HEK293 (cell line): ENCODE measurements at regions not wholly inside any gene's neighbourhood (a gene's known extent, or its start where the extent isn't known, plus 50 kb on each side); places are given as distances from the start of the nearest gene placed in this dataset.

ENCODE experiments used
- CTCF ChIA-PET: fragments of 350-600 bp; formaldehyde crosslinking; extraction: SDS; loops from one replicate; lab custom pipeline; 2021; ENCODE audit warnings: antibody characterized with exemption; lab: Yijun Ruan, JAX
- POLR2A ChIA-PET: fragments of 300-600 bp; formaldehyde crosslinking; extraction: SDS; loops from one replicate; lab custom pipeline; 2020; ENCODE audit warnings: antibody characterized with exemption, inconsistent platforms; lab: Yijun Ruan, JAX
- H3K27ac ChIP-seq: fragments of 200-500 bp; sonication (Bioruptor generic); 2 replicates; pipeline ENCODE4 v1.5.1; 2014; ENCODE audit warnings: low read depth, low read length, control low read depth, inconsistent platforms; ENCODE audit errors: extremely low read depth
- H3K36me3 ChIP-seq, 2 experiments: fragments of 200-500 bp in 1 of 2; sonication (Bioruptor generic) in 1 of 2; 1 replicate in 1 of 2; 2 replicates in 1 of 2; pipeline ENCODE4 v1.5.1; 2014 to 2017; ENCODE audit warnings: inconsistent platforms in 2 of 2, low read length in 2 of 2; ENCODE audit not compliant: control insufficient read depth in 2 of 2, insufficient read depth in 1 of 2
- H3K4me1 ChIP-seq: fragments of 200-500 bp; sonication (Bioruptor generic); 2 replicates; pipeline ENCODE4 v1.5.1; 2014; ENCODE audit warnings: mild to moderate bottlenecking, low read length, inconsistent platforms; ENCODE audit not compliant: control insufficient read depth, insufficient read depth
- H3K4me3 ChIP-seq: 2 replicates; pipeline ENCODE4 v1.5.1; 2011; ENCODE audit warnings: low read depth, mild to moderate bottlenecking, control low read depth, low read length, moderate library complexity
- H3K9me3 ChIP-seq: fragments of 200-500 bp; sonication (Bioruptor generic); 2 replicates; pipeline ENCODE4 v1.5.1; 2014; ENCODE audit warnings: low read depth, low read length, inconsistent platforms; ENCODE audit not compliant: control insufficient read depth, insufficient read depth
- SP2 ChIP-seq: fragments of 450-650 bp; formaldehyde crosslinking; IDR thresholded peaks from 2 replicates; pipeline ENCODE4 v1.5.1; 2016; ENCODE audit warnings: missing biosample characterization, missing genetic modification characterization
- SP3 ChIP-seq: fragments of 450-650 bp; formaldehyde crosslinking; IDR thresholded peaks from 2 replicates; pipeline ENCODE4 v1.5.1; 2016; ENCODE audit warnings: missing biosample characterization, missing genetic modification characterization
- TRIM28 ChIP-seq: IDR thresholded peaks from 2 replicates; pipeline ENCODE4 v1.6.1; 2011; ENCODE audit warnings: low read length, control low read depth, borderline replicate concordance
- ZEB2 ChIP-seq: fragments of 450-650 bp; formaldehyde crosslinking; IDR thresholded peaks from 2 replicates; pipeline ENCODE4 v1.5.1; 2016; ENCODE audit warnings: missing biosample characterization, missing genetic modification characterization
- ZFP69B ChIP-seq: fragments of 450-650 bp; formaldehyde crosslinking; IDR thresholded peaks from 2 replicates; pipeline ENCODE4 v1.5.1; 2016; ENCODE audit warnings: missing biosample characterization, missing genetic modification characterization
- ZNF37A ChIP-seq: fragments of 450-650 bp; IDR thresholded peaks from 2 replicates; pipeline ENCODE4 v1.5.1; 2018; ENCODE audit warnings: missing biosample characterization, missing genetic modification characterization
- ZNF404 ChIP-seq: fragments of 450-650 bp; formaldehyde crosslinking; IDR thresholded peaks from 2 replicates; pipeline ENCODE4 v1.5.1; 2017; ENCODE audit warnings: missing biosample characterization, missing genetic modification characterization
- ZNF473 ChIP-seq: fragments of 450-650 bp; formaldehyde crosslinking; IDR thresholded peaks from 2 replicates; pipeline ENCODE4 v1.5.1; 2017; ENCODE audit warnings: missing biosample characterization, missing genetic modification characterization
- ZNF660 ChIP-seq: fragments of 450-650 bp; IDR thresholded peaks from 2 replicates; pipeline ENCODE4 v1.5.1; 2018; ENCODE audit warnings: missing biosample characterization, mild to moderate bottlenecking, missing genetic modification characterization
- ZNF837 ChIP-seq: fragments of 450-650 bp; formaldehyde crosslinking; IDR thresholded peaks from 2 replicates; pipeline ENCODE4 v1.5.1; 2016; ENCODE audit warnings: missing biosample characterization, missing genetic modification characterization
- ZNF843 ChIP-seq: fragments of 450-650 bp; formaldehyde crosslinking; IDR thresholded peaks from 2 replicates; pipeline ENCODE4 v1.5.1; 2016; ENCODE audit warnings: missing biosample characterization, missing genetic modification characterization
- ZSCAN16 ChIP-seq: fragments of 450-650 bp; formaldehyde crosslinking; IDR thresholded peaks from 2 replicates; pipeline ENCODE4 v1.5.1; 2016; ENCODE audit warnings: missing biosample characterization, missing genetic modification characterization
- TF ChIP-seq, protein P1 (sequence below): fragments of 450-650 bp; formaldehyde crosslinking; IDR thresholded peaks from 2 replicates; pipeline ENCODE4 v1.5.1; 2016; ENCODE audit warnings: missing biosample characterization, missing genetic modification characterization
- TF ChIP-seq, protein P2 (sequence below): fragments of 450-650 bp; formaldehyde crosslinking; IDR thresholded peaks from 2 replicates; pipeline ENCODE4 v1.5.1; 2016; ENCODE audit warnings: missing biosample characterization, missing genetic modification characterization
- TF ChIP-seq, protein P3 (sequence below): fragments of 450-650 bp; formaldehyde crosslinking; IDR thresholded peaks from 2 replicates; pipeline ENCODE4 v1.5.1; 2016; ENCODE audit warnings: missing biosample characterization, missing genetic modification characterization
- TF ChIP-seq, protein P4 (sequence below): fragments of 450-650 bp; formaldehyde crosslinking; IDR thresholded peaks from 2 replicates; pipeline ENCODE4 v1.5.1; 2016; ENCODE audit warnings: missing biosample characterization, missing genetic modification characterization
- TF ChIP-seq, protein P5 (sequence below): fragments of 450-650 bp; formaldehyde crosslinking; IDR thresholded peaks from 2 replicates; pipeline ENCODE4 v1.5.1; 2016; ENCODE audit warnings: missing biosample characterization, missing genetic modification characterization, borderline replicate concordance
- TF ChIP-seq, protein P6 (sequence below): fragments of 450-650 bp; formaldehyde crosslinking; IDR thresholded peaks from 2 replicates; pipeline ENCODE4 v1.5.1; 2016; ENCODE audit warnings: missing biosample characterization, missing genetic modification characterization
- TF ChIP-seq, protein P7 (sequence below): fragments of 450-650 bp; formaldehyde crosslinking; IDR thresholded peaks from 2 replicates; pipeline ENCODE4 v1.5.1; 2016; ENCODE audit warnings: missing biosample characterization, missing genetic modification characterization
- TF ChIP-seq, protein P8 (sequence below): fragments of 450-650 bp; formaldehyde crosslinking; IDR thresholded peaks from 2 replicates; pipeline ENCODE4 v1.5.1; 2016; ENCODE audit warnings: missing biosample characterization, missing genetic modification characterization

DNA sequence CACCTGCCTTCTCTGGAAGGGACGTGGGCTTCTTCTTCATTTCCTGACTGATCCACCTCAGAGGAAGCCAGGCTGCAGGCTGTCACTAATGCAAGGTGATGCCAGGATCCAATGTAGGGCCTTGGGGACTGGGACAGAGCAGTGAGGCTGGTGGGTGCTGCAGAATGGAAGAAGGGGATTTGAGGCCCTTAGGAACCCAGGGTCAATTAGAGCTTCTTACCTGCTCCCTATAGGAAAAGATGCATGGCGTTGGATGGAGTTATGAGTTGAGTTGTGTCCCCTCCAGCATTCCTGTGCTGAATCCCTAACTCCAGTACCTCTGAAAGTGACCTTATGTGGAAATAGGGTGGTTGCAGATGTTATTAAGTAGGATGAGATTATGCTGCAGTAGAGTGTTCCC lies 190.4 kb downstream of the MIAT start:
- Histone ChIP-seq H3K27ac (no peak overlapping the region), H3K4me1 (no peaks in the 10 kb centered on the region), H3K4me3 (no peak overlapping the region), H3K9me3 (no peaks in the 10 kb centered on the region), H3K36me3 (no peaks in the 10 kb centered on the region)
- no peak for TF ChIP-seq ZNF837
- TF ChIP-seq ZNF404: no peak
- TF ChIP-seq, protein P1, sequence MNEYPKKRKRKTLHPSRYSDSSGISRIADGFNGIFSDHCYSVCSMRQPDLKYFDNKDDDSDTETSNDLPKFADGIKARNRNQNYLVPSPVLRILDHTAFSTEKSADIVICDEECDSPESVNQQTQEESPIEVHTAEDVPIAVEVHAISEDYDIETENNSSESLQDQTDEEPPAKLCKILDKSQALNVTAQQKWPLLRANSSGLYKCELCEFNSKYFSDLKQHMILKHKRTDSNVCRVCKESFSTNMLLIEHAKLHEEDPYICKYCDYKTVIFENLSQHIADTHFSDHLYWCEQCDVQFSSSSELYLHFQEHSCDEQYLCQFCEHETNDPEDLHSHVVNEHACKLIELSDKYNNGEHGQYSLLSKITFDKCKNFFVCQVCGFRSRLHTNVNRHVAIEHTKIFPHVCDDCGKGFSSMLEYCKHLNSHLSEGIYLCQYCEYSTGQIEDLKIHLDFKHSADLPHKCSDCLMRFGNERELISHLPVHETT (tag by site-specific recombination): no peak
- TF ChIP-seq, protein P2, sequence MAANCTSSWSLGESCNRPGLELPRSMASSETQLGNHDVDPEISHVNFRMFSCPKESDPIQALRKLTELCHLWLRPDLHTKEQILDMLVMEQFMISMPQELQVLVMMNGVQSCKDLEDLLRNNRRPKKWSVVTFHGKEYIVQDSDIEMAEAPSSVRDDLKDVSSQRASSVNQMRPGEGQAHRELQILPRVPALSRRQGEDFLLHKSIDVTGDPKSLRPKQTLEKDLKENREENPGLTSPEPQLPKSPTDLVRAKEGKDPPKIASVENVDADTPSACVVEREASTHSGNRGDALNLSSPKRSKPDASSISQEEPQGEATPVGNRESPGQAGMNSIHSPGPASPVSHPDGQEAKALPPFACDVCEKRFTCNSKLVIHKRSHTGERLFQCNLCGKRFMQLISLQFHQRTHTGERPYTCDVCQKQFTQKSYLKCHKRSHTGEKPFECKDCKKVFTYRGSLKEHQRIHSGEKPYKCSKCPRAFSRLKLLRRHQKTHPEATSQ (tag by site-specific recombination): no peak
- TF ChIP-seq ZNF660 (tag by site-specific recombination): no peak
- ChIA-PET POLR2A (no interaction called here), CTCF (interaction anchor here (0.6 to 0.7 kb wide), 2 partner anchors 182 to 228 kb away, joined by 3 read pairs; no protein-coding TSS in a partner anchor)

DNA sequence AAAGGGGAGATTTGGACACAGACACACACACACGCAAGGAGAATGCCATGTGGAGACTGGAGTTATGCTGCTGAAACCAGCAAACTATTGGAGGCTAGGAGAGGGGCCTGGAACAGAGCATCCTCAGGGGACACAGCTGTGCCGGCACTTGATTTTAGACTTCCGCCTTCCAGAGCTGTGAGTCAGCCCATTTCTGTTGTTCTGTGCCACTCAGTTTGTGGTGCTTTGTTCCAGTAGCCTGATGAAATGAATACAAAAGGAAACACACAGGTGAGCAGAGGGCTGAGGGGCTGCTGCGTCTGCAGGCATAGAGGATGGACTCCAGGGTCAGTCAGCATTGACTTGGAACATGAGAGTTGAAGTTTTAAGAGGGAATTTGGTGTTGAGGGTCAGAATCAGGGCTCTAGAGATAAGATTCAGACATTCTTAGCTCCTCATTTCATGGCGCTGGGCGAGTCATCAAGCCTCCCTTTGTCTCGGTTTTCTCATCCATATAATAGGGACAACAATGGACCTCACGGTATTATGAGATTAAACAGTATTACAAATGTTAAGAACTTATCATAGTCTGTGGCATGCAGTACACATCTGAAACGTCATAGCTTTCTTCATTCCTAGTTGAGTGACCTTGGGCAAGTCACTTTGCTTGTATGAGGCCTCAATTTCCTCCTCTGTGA lies 191.0 kb downstream of the MIAT start:
- no peaks in the 10 kb centered on the region for H3K4me1 ChIP-seq
- no peak overlapping the region for H3K4me3 ChIP-seq
- ChIA-PET POLR2A (no interaction called here), CTCF (interaction anchor here (0.6 to 0.7 kb wide), 2 partner anchors 182 to 228 kb away, joined by 3 read pairs; no protein-coding TSS in a partner anchor)
- no peaks in the 10 kb centered on the region for H3K9me3 ChIP-seq
- TF ChIP-seq, protein P3, sequence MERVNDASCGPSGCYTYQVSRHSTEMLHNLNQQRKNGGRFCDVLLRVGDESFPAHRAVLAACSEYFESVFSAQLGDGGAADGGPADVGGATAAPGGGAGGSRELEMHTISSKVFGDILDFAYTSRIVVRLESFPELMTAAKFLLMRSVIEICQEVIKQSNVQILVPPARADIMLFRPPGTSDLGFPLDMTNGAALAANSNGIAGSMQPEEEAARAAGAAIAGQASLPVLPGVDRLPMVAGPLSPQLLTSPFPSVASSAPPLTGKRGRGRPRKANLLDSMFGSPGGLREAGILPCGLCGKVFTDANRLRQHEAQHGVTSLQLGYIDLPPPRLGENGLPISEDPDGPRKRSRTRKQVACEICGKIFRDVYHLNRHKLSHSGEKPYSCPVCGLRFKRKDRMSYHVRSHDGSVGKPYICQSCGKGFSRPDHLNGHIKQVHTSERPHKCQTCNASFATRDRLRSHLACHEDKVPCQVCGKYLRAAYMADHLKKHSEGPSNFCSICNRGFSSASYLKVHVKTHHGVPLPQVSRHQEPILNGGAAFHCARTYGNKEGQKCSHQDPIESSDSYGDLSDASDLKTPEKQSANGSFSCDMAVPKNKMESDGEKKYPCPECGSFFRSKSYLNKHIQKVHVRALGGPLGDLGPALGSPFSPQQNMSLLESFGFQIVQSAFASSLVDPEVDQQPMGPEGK (tag by site-specific recombination): no peak
- TF ChIP-seq ZEB2 (tag by site-specific recombination) (no peak), ZNF837 (no peak), SP2 (tag by site-specific recombination) (no peak), ZFP69B (tag by site-specific recombination) (no peak), ZNF473 (tag by site-specific recombination) (no peak), ZNF843 (tag by site-specific recombination) (no peak), ZSCAN16 (tag by site-specific recombination) (no peak), SP3 (tag by site-specific recombination) (no peak), TRIM28 (no peak), ZNF37A (no peak)
- TF ChIP-seq, protein P4, sequence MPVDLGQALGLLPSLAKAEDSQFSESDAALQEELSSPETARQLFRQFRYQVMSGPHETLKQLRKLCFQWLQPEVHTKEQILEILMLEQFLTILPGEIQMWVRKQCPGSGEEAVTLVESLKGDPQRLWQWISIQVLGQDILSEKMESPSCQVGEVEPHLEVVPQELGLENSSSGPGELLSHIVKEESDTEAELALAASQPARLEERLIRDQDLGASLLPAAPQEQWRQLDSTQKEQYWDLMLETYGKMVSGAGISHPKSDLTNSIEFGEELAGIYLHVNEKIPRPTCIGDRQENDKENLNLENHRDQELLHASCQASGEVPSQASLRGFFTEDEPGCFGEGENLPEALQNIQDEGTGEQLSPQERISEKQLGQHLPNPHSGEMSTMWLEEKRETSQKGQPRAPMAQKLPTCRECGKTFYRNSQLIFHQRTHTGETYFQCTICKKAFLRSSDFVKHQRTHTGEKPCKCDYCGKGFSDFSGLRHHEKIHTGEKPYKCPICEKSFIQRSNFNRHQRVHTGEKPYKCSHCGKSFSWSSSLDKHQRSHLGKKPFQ (tag by site-specific recombination): no peak
- TF ChIP-seq, protein P5, sequence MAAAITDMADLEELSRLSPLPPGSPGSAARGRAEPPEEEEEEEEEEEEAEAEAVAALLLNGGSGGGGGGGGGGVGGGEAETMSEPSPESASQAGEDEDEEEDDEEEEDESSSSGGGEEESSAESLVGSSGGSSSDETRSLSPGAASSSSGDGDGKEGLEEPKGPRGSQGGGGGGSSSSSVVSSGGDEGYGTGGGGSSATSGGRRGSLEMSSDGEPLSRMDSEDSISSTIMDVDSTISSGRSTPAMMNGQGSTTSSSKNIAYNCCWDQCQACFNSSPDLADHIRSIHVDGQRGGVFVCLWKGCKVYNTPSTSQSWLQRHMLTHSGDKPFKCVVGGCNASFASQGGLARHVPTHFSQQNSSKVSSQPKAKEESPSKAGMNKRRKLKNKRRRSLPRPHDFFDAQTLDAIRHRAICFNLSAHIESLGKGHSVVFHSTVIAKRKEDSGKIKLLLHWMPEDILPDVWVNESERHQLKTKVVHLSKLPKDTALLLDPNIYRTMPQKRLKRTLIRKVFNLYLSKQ: no peak
- TF ChIP-seq, protein P6, sequence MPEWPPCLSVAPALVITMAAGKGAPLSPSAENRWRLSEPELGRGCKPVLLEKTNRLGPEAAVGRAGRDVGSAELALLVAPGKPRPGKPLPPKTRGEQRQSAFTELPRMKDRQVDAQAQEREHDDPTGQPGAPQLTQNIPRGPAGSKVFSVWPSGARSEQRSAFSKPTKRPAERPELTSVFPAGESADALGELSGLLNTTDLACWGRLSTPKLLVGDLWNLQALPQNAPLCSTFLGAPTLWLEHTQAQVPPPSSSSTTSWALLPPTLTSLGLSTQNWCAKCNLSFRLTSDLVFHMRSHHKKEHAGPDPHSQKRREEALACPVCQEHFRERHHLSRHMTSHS (tag by site-specific recombination): no peak
- TF ChIP-seq, protein P7, sequence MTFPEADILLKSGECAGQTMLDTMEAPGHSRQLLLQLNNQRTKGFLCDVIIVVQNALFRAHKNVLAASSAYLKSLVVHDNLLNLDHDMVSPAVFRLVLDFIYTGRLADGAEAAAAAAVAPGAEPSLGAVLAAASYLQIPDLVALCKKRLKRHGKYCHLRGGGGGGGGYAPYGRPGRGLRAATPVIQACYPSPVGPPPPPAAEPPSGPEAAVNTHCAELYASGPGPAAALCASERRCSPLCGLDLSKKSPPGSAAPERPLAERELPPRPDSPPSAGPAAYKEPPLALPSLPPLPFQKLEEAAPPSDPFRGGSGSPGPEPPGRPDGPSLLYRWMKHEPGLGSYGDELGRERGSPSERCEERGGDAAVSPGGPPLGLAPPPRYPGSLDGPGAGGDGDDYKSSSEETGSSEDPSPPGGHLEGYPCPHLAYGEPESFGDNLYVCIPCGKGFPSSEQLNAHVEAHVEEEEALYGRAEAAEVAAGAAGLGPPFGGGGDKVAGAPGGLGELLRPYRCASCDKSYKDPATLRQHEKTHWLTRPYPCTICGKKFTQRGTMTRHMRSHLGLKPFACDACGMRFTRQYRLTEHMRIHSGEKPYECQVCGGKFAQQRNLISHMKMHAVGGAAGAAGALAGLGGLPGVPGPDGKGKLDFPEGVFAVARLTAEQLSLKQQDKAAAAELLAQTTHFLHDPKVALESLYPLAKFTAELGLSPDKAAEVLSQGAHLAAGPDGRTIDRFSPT (tag by site-specific recombination): no peak
- TF ChIP-seq, protein P8, sequence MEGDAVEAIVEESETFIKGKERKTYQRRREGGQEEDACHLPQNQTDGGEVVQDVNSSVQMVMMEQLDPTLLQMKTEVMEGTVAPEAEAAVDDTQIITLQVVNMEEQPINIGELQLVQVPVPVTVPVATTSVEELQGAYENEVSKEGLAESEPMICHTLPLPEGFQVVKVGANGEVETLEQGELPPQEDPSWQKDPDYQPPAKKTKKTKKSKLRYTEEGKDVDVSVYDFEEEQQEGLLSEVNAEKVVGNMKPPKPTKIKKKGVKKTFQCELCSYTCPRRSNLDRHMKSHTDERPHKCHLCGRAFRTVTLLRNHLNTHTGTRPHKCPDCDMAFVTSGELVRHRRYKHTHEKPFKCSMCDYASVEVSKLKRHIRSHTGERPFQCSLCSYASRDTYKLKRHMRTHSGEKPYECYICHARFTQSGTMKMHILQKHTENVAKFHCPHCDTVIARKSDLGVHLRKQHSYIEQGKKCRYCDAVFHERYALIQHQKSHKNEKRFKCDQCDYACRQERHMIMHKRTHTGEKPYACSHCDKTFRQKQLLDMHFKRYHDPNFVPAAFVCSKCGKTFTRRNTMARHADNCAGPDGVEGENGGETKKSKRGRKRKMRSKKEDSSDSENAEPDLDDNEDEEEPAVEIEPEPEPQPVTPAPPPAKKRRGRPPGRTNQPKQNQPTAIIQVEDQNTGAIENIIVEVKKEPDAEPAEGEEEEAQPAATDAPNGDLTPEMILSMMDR (tag by site-specific recombination): no peak
- H3K36me3 ChIP-seq: no peaks in the 10 kb centered on the region
- H3K27ac ChIP-seq: no peak overlapping the region
